ENCODE measurements at regions not wholly inside any gene's neighbourhood (a gene's known extent, or its start where the extent isn't known, plus 50 kb on each side); places are given as distances from the start of the nearest gene placed in this dataset.
"Not testable (repeated sequence)": the region's sequence is repeated elsewhere in the genome, so short reads cannot be mapped to it uniquely, and the experiment has no call there.

GRCh38 chr2:3899536-3900155 is 196.3 kb downstream of the DCDC2C start:
- Histone ChIP-seq H3K36me3 (ENCODE audit: control insufficient read depth, insufficient read depth, low read length) (no peaks in the 10 kb centered on the region), H3K4me1 (ENCODE audit: control insufficient read depth, insufficient read depth, low read length) (no peaks in the 10 kb centered on the region), H3K27ac (ENCODE audit: insufficient read depth, low read depth, low read length, poor library complexity, severe bottlenecking) (no peak overlapping the region), H3K27me3 (ENCODE audit: control insufficient read depth, insufficient read depth, low read length, poor library complexity, severe bottlenecking) (no peaks in the 10 kb centered on the region), H3K4me3 (ENCODE audit: insufficient read depth, low read depth, low read length) (no peak overlapping the region), H3K9me3 (ENCODE audit: control insufficient read depth, low read length) (no peaks in the 10 kb centered on the region)
- WGBS, 2 experiments: 94 to 96% methylated on average over 4 of the region's 4 CpGs

- H3K4me1 ChIP-seq (ENCODE audit: control insufficient read depth, insufficient read depth, low read length): no peaks in the 10 kb centered on the region
Measured at GRCh38 chr2:3902131-3902530, 198.8 kb downstream of the DCDC2C start.

GRCh38 chr2:3904061-3904460 is 200.7 kb downstream of the DCDC2C start:
- H3K4me1 ChIP-seq (ENCODE audit: control insufficient read depth, insufficient read depth, low read length): no peaks in the 10 kb centered on the region
- H3K36me3 ChIP-seq (ENCODE audit: control insufficient read depth, insufficient read depth, low read length): no peaks in the 10 kb centered on the region
- H3K4me3 ChIP-seq (ENCODE audit: insufficient read depth, low read depth, low read length): no peak overlapping the region
- no peaks in the 10 kb centered on the region for H3K9me3 ChIP-seq (ENCODE audit: control insufficient read depth, low read length)
- H3K27ac ChIP-seq (ENCODE audit: insufficient read depth, low read depth, low read length, poor library complexity, severe bottlenecking): no peak overlapping the region
- H3K27me3 ChIP-seq (ENCODE audit: control insufficient read depth, insufficient read depth, low read length, poor library complexity, severe bottlenecking): no peaks in the 10 kb centered on the region
- 95 to 96% methylated on average over 6 of the region's 6 CpGs for WGBS, 2 experiments

More at GRCh38 chr2:3902131-3902530, 198.8 kb downstream of the DCDC2C start:
- WGBS, 2 experiments: 94 to 97% methylated on average over 8 of the region's 8 CpGs
- no peaks in the 10 kb centered on the region for H3K36me3 ChIP-seq (ENCODE audit: control insufficient read depth, insufficient read depth, low read length)
- no peak overlapping the region for H3K4me3 ChIP-seq (ENCODE audit: insufficient read depth, low read depth, low read length)
- no peaks in the 10 kb centered on the region for H3K9me3 ChIP-seq (ENCODE audit: control insufficient read depth, low read length)
- no peak overlapping the region for H3K27ac ChIP-seq (ENCODE audit: insufficient read depth, low read depth, low read length, poor library complexity, severe bottlenecking)
- H3K27me3 ChIP-seq (ENCODE audit: control insufficient read depth, insufficient read depth, low read length, poor library complexity, severe bottlenecking): no peaks in the 10 kb centered on the region

- H3K27me3 ChIP-seq (ENCODE audit: control insufficient read depth, insufficient read depth, low read length, poor library complexity, severe bottlenecking); H3K9me3 ChIP-seq (ENCODE audit: control insufficient read depth, low read length); H3K27ac ChIP-seq (ENCODE audit: insufficient read depth, low read depth, low read length, poor library complexity, severe bottlenecking); H3K36me3 ChIP-seq (ENCODE audit: control insufficient read depth, insufficient read depth, low read length); H3K4me1 ChIP-seq (ENCODE audit: control insufficient read depth, insufficient read depth, low read length); H3K4me3 ChIP-seq (ENCODE audit: insufficient read depth, low read depth, low read length): not testable (repeated sequence)
- WGBS, 2 experiments: 86 to 89% methylated on average over 1 of the region's 1 CpG
Measured at GRCh38 chr2:3908498-3908897, 205.1 kb downstream of the DCDC2C start.

GRCh38 chr2:3911882-3912455 is 208.6 kb downstream of the DCDC2C start:
- Histone ChIP-seq H3K27me3 (ENCODE audit: control insufficient read depth, insufficient read depth, low read length, poor library complexity, severe bottlenecking) (no peaks in the 10 kb centered on the region), H3K9me3 (ENCODE audit: control insufficient read depth, low read length) (no peaks in the 10 kb centered on the region), H3K4me3 (ENCODE audit: insufficient read depth, low read depth, low read length) (no peak overlapping the region), H3K4me1 (ENCODE audit: control insufficient read depth, insufficient read depth, low read length) (no peaks in the 10 kb centered on the region), H3K27ac (ENCODE audit: insufficient read depth, low read depth, low read length, poor library complexity, severe bottlenecking) (no peak overlapping the region), H3K36me3 (ENCODE audit: control insufficient read depth, insufficient read depth, low read length) (no peaks in the 10 kb centered on the region)
- WGBS, 2 experiments: 70 to 78% methylated on average over 12 to 13 of the region's 13 CpGs

GRCh38 chr2:3913166-3913565 is 209.8 kb downstream of the DCDC2C start:
- Histone ChIP-seq H3K27ac (ENCODE audit: insufficient read depth, low read depth, low read length, poor library complexity, severe bottlenecking) (no peak overlapping the region), H3K36me3 (ENCODE audit: control insufficient read depth, insufficient read depth, low read length) (no peaks in the 10 kb centered on the region), H3K27me3 (ENCODE audit: control insufficient read depth, insufficient read depth, low read length, poor library complexity, severe bottlenecking) (no peaks in the 10 kb centered on the region), H3K9me3 (ENCODE audit: control insufficient read depth, low read length) (no peaks in the 10 kb centered on the region), H3K4me3 (ENCODE audit: insufficient read depth, low read depth, low read length) (no peak overlapping the region), H3K4me1 (ENCODE audit: control insufficient read depth, insufficient read depth, low read length) (no peaks in the 10 kb centered on the region)
- WGBS, 2 experiments: 91 to 96% methylated on average over 12 of the region's 12 CpGs

- H3K4me1 ChIP-seq (ENCODE audit: control insufficient read depth, insufficient read depth, low read length): no peaks in the 10 kb centered on the region
- H3K27ac ChIP-seq (ENCODE audit: insufficient read depth, low read depth, low read length, poor library complexity, severe bottlenecking): no peak overlapping the region
- H3K4me3 ChIP-seq (ENCODE audit: insufficient read depth, low read depth, low read length): no peak overlapping the region
- no peaks in the 10 kb centered on the region for H3K9me3 ChIP-seq (ENCODE audit: control insufficient read depth, low read length)
- H3K27me3 ChIP-seq (ENCODE audit: control insufficient read depth, insufficient read depth, low read length, poor library complexity, severe bottlenecking): no peaks in the 10 kb centered on the region
- no peaks in the 10 kb centered on the region for H3K36me3 ChIP-seq (ENCODE audit: control insufficient read depth, insufficient read depth, low read length)
- WGBS, 2 experiments: 85 to 91% methylated on average over 3 of the region's 3 CpGs
Measured at GRCh38 chr2:3914241-3914640, 210.9 kb downstream of the DCDC2C start.

GRCh38 chr2:3927031-3927430 is 223.7 kb downstream of the DCDC2C start:
- H3K27ac ChIP-seq (ENCODE audit: insufficient read depth, low read depth, low read length, poor library complexity, severe bottlenecking): no peak overlapping the region
- H3K9me3 ChIP-seq (ENCODE audit: control insufficient read depth, low read length): no peaks in the 10 kb centered on the region
- H3K36me3 ChIP-seq (ENCODE audit: control insufficient read depth, insufficient read depth, low read length): no peaks in the 10 kb centered on the region
- H3K27me3 ChIP-seq (ENCODE audit: control insufficient read depth, insufficient read depth, low read length, poor library complexity, severe bottlenecking): no peaks in the 10 kb centered on the region
- H3K4me1 ChIP-seq (ENCODE audit: control insufficient read depth, insufficient read depth, low read length): no peaks in the 10 kb centered on the region
- H3K4me3 ChIP-seq (ENCODE audit: insufficient read depth, low read depth, low read length): no peak overlapping the region
- 77 to 83% methylated on average over 5 of the region's 5 CpGs for WGBS, 2 experiments

GRCh38 chr2:3929374-3929773 is 226.0 kb downstream of the DCDC2C start:
- Histone ChIP-seq H3K4me3 (ENCODE audit: insufficient read depth, low read depth, low read length) (no peak overlapping the region), H3K9me3 (ENCODE audit: control insufficient read depth, low read length) (no peaks in the 10 kb centered on the region)
- 92 to 100% methylated on average over 3 of the region's 3 CpGs for WGBS, 2 experiments

GRCh38 chr2:3930246-3930645 is 226.9 kb downstream of the DCDC2C start:
- Histone ChIP-seq H3K27me3 (ENCODE audit: control insufficient read depth, insufficient read depth, low read length, poor library complexity, severe bottlenecking) (no peaks in the 10 kb centered on the region), H3K4me1 (ENCODE audit: control insufficient read depth, insufficient read depth, low read length) (no peaks in the 10 kb centered on the region), H3K27ac (ENCODE audit: insufficient read depth, low read depth, low read length, poor library complexity, severe bottlenecking) (no peak overlapping the region), H3K36me3 (ENCODE audit: control insufficient read depth, insufficient read depth, low read length) (no peaks in the 10 kb centered on the region), H3K9me3 (ENCODE audit: control insufficient read depth, low read length) (no peaks in the 10 kb centered on the region), H3K4me3 (ENCODE audit: insufficient read depth, low read depth, low read length) (no peak overlapping the region)
- WGBS, 2 experiments: 80 to 85% methylated on average over 7 to 8 of the region's 8 CpGs

More at GRCh38 chr2:3929374-3929773, 226.0 kb downstream of the DCDC2C start:
- Histone ChIP-seq H3K4me1 (ENCODE audit: control insufficient read depth, insufficient read depth, low read length) (no peaks in the 10 kb centered on the region), H3K27ac (ENCODE audit: insufficient read depth, low read depth, low read length, poor library complexity, severe bottlenecking) (no peak overlapping the region), H3K36me3 (ENCODE audit: control insufficient read depth, insufficient read depth, low read length) (no peaks in the 10 kb centered on the region), H3K27me3 (ENCODE audit: control insufficient read depth, insufficient read depth, low read length, poor library complexity, severe bottlenecking) (no peaks in the 10 kb centered on the region)

Measured in ectodermal cell (in vitro differentiated cells).